ENCODE measurements at regions not wholly inside any gene's neighbourhood (a gene's known extent, or its start where the extent isn't known, plus 50 kb on each side); places are given as distances from the start of the nearest gene placed in this dataset.

DNA sequence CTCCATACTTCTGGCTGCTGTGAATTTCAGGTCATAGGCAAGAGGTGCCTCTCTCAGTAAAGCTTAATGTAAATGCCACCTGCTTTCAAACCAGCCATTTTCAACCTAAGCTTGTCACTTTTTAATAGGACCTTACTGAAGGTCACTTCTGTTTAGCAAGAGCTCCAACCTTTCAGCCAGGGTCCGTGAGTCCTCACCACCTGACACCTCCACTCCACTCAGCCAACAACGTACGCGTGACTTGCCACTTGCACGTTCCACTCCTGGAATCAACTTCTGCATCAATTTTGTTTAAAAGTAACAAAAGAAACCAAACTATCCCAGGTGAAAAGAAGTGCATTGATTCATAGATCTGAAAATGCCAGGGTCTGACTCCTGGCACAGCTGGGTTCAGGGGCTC is 114.4 kb downstream of the TRIM29 start (continued):
- no peak for TF ChIP-seq ZNF280A (IDR thresholded peaks at IDR 0.05; ENCODE audit: low read depth, partially characterized antibody)
- TF ChIP-seq, protein P1, sequence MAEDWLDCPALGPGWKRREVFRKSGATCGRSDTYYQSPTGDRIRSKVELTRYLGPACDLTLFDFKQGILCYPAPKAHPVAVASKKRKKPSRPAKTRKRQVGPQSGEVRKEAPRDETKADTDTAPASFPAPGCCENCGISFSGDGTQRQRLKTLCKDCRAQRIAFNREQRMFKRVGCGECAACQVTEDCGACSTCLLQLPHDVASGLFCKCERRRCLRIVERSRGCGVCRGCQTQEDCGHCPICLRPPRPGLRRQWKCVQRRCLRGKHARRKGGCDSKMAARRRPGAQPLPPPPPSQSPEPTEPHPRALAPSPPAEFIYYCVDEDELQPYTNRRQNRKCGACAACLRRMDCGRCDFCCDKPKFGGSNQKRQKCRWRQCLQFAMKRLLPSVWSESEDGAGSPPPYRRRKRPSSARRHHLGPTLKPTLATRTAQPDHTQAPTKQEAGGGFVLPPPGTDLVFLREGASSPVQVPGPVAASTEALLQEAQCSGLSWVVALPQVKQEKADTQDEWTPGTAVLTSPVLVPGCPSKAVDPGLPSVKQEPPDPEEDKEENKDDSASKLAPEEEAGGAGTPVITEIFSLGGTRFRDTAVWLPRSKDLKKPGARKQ (CRISPR knock-in tag; IDR thresholded peaks at IDR 0.05): no peak

DNA sequence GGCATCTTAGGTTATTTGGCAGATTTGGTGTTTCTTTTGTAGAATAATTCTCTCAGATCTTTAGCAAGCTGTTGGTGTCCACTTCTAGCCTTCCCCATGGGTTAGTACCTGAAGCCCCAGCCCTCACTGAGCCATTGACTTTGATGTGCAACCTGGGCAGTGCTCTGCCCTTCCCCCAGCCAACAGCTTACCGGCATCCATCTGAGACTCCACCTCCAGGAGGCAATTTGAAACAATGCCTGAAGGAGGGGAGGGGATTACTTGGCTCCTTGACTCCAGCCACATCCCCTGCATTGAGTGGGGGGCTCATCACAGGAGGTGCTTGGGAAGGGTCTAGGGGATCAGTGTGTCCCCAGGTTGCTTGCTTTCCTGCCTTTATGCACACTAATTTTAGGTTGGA is 114.8 kb downstream of the TRIM29 start:
- no peak overlapping the region for H3K4me3 ChIP-seq
- no peaks in the 10 kb centered on the region for H3K36me3 ChIP-seq (ENCODE audit: control insufficient read depth, insufficient read depth, low read length)
- H3K9ac ChIP-seq (ENCODE audit: insufficient read depth in 1 of 2, low read depth in 2 of 2, low read length in 2 of 2): no peak overlapping the region
- FAIRE-seq (no peak), ATAC-seq (no peak), DNase-seq (ENCODE audit: extremely low read depth in 1 of 4, low spot score in 3 of 4) (no peak)
- ChIA-PET POLR2A (interaction anchor here (0.8 kb wide), 1 partner anchor 11 kb away, joined by 3 read pairs; no protein-coding TSS in a partner anchor), CTCF (ENCODE audit: low intra/inter-chr PET ratio) (no interaction called here)
- in situ Hi-C loops (cut with MboI): no loop called here
- H3K27me3 ChIP-seq (ENCODE audit: control insufficient read depth in 2 of 2, insufficient read depth in 2 of 2, low read length in 2 of 2): peaks cover 0 to 24% of the 10 kb centered on the region in 2 experiments; a peak in 3 of 5 replicates
- H3K9me3 ChIP-seq (replicated peaks; ENCODE audit: control insufficient read depth, insufficient read depth, low read depth, low read length): no peaks in the 10 kb centered on the region
- no peak overlapping the region for H3K4me2 ChIP-seq (ENCODE audit: insufficient read depth, low read length)
- H3K27ac ChIP-seq (ENCODE audit: extremely low read depth, low read depth, low read length): no peak overlapping the region
- H4K20me1 ChIP-seq (replicated peaks; ENCODE audit: control insufficient read depth, insufficient read depth, low read length): no peaks in the 10 kb centered on the region
- WGBS (ENCODE audit: insufficient coverage, low coverage, missing lambda C conversion rate): 0% methylated on average over 1 of the region's 1 CpG
- no peaks in the 10 kb centered on the region for H3K79me2 ChIP-seq (ENCODE audit: control insufficient read depth, insufficient read depth, low read length)
- no peaks in the 10 kb centered on the region for H3K4me1 ChIP-seq (replicated peaks in 1 of 2; ENCODE audit: control insufficient read depth in 2 of 2, insufficient read depth in 2 of 2, low read length in 2 of 2)
- BruUV-seq (replicated peaks): no TSS peak
- H2AFZ ChIP-seq (ENCODE audit: low read depth, low read length): no peak overlapping the region
- intact Hi-C loops (cut with micrococcal nuclease): no loop called here
- H3K9me1 ChIP-seq (ENCODE audit: control insufficient read depth, insufficient read depth, low read length): no peaks in the 10 kb centered on the region
- TF ChIP-seq SMARCA5 (IDR thresholded peaks at IDR 0.05) (no peak), NCOA4 (IDR thresholded peaks at IDR 0.05; ENCODE audit: partially characterized antibody) (no peak), E2F1 (CRISPR knock-in tag; IDR thresholded peaks at IDR 0.05) (no peak), NFIC (IDR thresholded peaks at IDR 0.05) (no peak), POLR2G (IDR thresholded peaks at IDR 0.05; ENCODE audit: low read depth, low read length) (no peak), ILK (tag; IDR thresholded peaks at IDR 0.05; ENCODE audit: borderline replicate concordance, low read depth) (no peak), ZKSCAN8 (CRISPR knock-in tag; IDR thresholded peaks at IDR 0.05) (no peak), POLR2H (tag; IDR thresholded peaks at IDR 0.05; ENCODE audit: low read depth) (no peak), ZBTB8A (IDR thresholded peaks at IDR 0.05; ENCODE audit: partially characterized antibody) (no peak)
- TF ChIP-seq, protein P2, sequence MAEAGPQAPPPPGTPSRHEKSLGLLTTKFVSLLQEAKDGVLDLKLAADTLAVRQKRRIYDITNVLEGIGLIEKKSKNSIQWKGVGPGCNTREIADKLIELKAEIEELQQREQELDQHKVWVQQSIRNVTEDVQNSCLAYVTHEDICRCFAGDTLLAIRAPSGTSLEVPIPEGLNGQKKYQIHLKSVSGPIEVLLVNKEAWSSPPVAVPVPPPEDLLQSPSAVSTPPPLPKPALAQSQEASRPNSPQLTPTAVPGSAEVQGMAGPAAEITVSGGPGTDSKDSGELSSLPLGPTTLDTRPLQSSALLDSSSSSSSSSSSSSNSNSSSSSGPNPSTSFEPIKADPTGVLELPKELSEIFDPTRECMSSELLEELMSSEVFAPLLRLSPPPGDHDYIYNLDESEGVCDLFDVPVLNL (CRISPR knock-in tag; IDR thresholded peaks at IDR 0.05; ENCODE audit: low read depth): no peak

Measured in K562 (cell line).